Fibroblast of the aortic adventitia (primary cell): ENCODE measurements at regions not wholly inside any gene's neighbourhood (a gene's known extent, or its start where the extent isn't known, plus 50 kb on each side); places are given as distances from the start of the nearest gene placed in this dataset.
"Not testable (repeated sequence)": the region's sequence is repeated elsewhere in the genome, so short reads cannot be mapped to it uniquely, and the experiment has no call there.

ENCODE experiments used
- DNase-seq: peaks from one replicate; pipeline ENCODE4 v3.0.0-alpha.2; 2010; ENCODE audit warnings: low read depth
- H3K4me3 ChIP-seq: 2 replicates; pipeline ENCODE4 v1.5.1; 2011; ENCODE audit warnings: low read depth, mild to moderate bottlenecking, control low read depth, low read length, moderate library complexity
- TF ChIP-seq, protein P1 (sequence below): IDR thresholded peaks from 2 replicates; pipeline ENCODE4 v1.5.1; 2011; ENCODE audit warnings: mild to moderate bottlenecking, low read length, control low read depth, inconsistent platforms; ENCODE audit not compliant: insufficient read depth

DNA sequence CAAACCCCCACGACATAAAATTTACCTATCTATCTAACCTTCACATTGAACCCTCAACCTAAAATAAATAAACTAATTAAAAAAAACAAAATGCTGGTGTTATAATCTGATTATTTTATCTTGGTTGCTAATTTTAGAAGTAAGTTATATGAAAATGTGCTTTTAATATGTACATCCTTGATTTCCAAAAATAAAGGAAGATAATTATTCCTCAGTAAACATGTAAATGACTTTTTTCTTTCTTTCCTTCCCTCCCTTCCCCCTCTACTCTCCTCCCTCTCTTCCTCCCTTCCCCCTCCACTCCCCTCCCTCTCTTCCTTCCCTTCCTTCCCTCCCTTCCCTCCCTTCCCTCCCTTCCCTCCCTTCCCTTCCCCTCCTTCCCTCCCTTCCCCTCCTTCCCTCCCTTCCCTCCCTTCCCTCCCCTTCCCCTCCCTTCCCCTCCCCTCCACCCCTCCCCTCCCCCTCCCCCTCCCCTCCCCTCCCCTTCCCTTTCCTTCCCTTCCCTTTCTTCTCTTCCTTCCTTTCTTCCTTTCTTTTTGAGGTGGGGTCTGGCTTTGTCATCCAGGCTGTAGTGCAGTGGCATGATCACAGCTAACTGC lies 180.0 kb upstream of the GIMD1 start:
- TF ChIP-seq, protein P1, sequence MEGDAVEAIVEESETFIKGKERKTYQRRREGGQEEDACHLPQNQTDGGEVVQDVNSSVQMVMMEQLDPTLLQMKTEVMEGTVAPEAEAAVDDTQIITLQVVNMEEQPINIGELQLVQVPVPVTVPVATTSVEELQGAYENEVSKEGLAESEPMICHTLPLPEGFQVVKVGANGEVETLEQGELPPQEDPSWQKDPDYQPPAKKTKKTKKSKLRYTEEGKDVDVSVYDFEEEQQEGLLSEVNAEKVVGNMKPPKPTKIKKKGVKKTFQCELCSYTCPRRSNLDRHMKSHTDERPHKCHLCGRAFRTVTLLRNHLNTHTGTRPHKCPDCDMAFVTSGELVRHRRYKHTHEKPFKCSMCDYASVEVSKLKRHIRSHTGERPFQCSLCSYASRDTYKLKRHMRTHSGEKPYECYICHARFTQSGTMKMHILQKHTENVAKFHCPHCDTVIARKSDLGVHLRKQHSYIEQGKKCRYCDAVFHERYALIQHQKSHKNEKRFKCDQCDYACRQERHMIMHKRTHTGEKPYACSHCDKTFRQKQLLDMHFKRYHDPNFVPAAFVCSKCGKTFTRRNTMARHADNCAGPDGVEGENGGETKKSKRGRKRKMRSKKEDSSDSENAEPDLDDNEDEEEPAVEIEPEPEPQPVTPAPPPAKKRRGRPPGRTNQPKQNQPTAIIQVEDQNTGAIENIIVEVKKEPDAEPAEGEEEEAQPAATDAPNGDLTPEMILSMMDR, result no peak
- H3K4me3 ChIP-seq, result no peak overlapping the region
- DNase-seq, result no peak

DNA sequence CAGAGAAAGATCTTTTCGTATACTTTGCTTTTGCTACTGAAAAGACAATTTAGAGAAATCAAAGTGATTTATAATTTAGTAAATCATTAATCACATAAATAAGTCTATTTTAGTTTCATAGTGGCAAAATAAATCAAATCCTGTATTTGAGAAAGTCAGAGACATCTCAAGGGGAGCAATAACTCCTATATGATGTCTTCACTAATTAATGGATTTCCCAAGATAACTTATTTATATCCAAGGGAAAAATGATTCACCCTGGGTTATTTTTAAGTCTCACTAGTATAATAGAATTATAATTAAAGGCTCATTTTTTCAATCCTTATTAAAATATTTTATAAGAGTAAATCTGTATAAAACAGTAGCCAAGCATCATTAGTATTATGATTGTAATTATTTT lies 177.8 kb upstream of the GIMD1 start:
- no peak for DNase-seq
- TF ChIP-seq, protein P1, result no peak
- H3K4me3 ChIP-seq, result no peak overlapping the region

DNA sequence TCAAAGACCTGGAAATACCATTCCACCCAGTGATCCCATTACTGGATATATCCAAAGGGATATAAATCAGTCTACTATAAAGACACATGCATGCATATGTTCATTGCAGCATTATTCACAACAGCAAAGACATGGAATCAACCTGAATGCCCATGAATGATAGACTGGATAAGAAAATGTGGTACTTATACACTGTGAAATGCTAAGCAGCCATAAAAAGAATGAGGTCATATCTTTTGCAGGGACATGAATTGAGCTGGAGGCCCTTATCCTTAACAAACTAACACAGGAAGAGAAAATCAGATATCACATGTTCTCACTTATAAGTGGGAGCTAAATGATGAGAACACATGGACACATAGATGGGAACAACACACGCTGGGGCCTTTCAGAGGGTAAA lies 174.0 kb upstream of the GIMD1 start:
- H3K4me3 ChIP-seq, DNase-seq: not testable (repeated sequence)

DNA sequence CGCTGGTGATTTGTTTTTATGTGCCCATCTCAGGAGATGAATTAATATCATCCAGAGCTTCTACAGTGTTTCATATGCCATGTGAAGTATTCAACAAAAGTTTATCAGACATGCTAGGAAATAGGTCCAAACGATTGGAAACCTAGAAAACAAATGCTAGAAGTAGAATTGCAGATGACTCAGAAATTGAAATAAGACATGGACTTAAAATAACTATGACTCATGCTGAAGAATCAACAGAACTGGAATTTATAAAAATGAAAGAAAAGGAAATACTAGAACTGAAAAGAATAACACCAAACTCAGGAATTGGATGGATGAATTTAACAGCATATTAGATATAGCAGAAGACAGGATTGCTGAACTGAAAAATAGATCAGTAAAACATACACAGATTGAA lies 172.7 kb upstream of the GIMD1 start:
- H3K4me3 ChIP-seq, result no peak overlapping the region
- TF ChIP-seq, protein P1, result no peak
- peak; percentile 74 for DNase-seq

DNA sequence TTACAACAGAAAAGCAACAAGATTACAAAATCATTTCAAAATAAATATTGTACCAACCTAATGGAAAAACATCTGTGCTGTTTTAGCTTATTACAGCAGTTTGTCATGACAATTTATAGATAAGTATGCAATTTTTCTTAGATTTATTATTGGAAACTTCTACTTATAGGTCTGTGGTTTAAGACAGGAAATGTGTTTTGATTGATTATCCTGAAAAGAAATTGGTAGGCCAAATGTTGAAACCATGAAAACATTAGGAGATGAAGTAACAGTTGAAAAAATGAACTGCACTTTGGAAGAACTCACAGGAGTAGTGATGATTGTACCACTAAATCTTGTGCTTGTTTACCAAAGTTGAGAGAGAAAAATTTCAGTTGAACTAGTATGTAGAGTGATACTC lies 162.2 kb upstream of the GIMD1 start:
- TF ChIP-seq, protein P1, result no peak
- peak; percentile 72 for DNase-seq
- no peak overlapping the region for H3K4me3 ChIP-seq

DNA sequence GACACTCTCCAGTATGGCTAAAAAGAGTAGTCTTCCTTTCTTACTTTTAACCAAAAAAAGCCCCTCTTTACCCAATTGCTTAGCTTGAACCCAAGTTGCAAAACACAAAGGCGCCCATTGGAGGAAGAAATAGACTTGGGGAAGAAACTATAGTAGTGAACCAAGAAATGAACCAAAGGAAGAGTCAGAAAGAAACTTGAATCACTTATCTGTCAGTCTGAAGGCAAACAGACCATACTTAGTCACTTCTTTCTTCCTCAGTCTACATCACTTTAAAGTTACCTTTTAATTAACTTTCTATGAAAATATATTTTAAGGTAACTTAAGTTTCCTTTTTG lies 161.4 kb upstream of the GIMD1 start:
- no peak overlapping the region for H3K4me3 ChIP-seq
- TF ChIP-seq, protein P1, result peak; percentile 4
- DNase-seq, result no peak

DNA sequence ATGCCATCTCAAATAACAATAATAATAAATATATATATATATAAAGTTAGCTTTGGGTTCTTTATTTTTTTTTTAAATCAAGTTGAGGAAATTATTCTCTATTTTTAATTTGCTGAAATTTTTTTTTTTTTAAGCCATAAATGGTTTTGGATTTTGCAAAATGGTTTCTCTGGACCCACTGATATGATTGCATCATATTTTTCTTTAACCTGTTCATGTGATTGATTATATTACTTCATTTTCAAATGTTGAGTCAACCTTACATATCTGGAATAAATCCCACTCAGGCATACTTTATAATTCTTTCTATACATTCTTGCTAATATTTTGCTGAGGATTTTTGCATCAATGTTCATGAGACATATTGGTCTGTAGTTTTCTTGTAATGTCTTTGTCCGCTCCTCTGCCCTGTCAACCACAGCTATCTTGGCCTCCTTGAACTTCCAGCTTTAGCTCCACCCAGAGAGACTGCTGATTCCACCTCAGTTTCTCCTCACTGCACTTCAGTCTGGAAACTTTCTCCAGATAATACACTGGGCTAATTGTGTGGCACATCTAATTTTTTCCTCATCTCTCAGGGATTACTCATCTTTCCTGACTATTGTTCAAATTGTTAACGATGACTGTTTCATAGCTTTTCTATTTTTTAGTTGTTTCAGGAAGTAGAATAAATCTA lies 160.9 kb upstream of the GIMD1 start:
- TF ChIP-seq, protein P1, result no peak
- peak; percentile 57 for DNase-seq
- H3K4me3 ChIP-seq, result no peak overlapping the region
